Keratinocyte (primary cell): ENCODE measurements at regions not wholly inside any gene's neighbourhood (a gene's known extent, or its start where the extent isn't known, plus 50 kb on each side); places are given as distances from the start of the nearest gene placed in this dataset.

Source experiments
- CTCF ChIP-seq, 3 experiments: IDR thresholded peaks in 1 of 3; conservative IDR thresholded peaks in 1 of 3; optimal IDR thresholded peaks in 1 of 3; 2 replicates in 2 of 3; 3 replicates in 1 of 3; pipeline versions ENCODE3 to v1.5.1; 2011; ENCODE audit warnings: low read length in 3 of 3, mild to moderate bottlenecking in 3 of 3, moderate library complexity in 2 of 3, control low read depth in 1 of 3, inconsistent platforms in 1 of 3; ENCODE audit not compliant: insufficient read depth in 2 of 3; ENCODE audit errors: extremely low read depth in 1 of 3
- EZH2 ChIP-seq: IDR thresholded peaks from one replicate; pipeline ENCODE4 v1.6.1; 2012; ENCODE audit warnings: inconsistent platforms, mild to moderate bottlenecking, low read length, moderate library complexity

- TF ChIP-seq CTCF (optimal IDR thresholded peaks at IDR 0.05 in 1 of 3, IDR thresholded peaks at IDR 0.05 in 1 of 3, conservative IDR thresholded peaks at IDR 0.05 in 1 of 3; ENCODE audit: extremely low read depth in 1 of 3, insufficient read depth in 2 of 3, low read length in 3 of 3) (no peak), EZH2 (no peak)
Measured at GRCh38 chr22:19599004-19599403, 74.8 kb upstream of the CLDN5 start.
